Mesenchymal stem cell (in vitro differentiated cells and primary cell): ENCODE measurements at regions not wholly inside any gene's neighbourhood (a gene's known extent, or its start where the extent isn't known, plus 50 kb on each side); places are given as distances from the start of the nearest gene placed in this dataset.

Experiments used
- DNase-seq: peaks from one replicate; pipeline ENCODE4 v3.0.0-alpha.2; 2013
- H2AFZ ChIP-seq: one replicate; pipeline ENCODE4 v1.6.1; 2013; ENCODE audit warnings: low read depth, mild to moderate bottlenecking, control low read depth, inconsistent platforms, low read length, moderate library complexity
- H2AK5ac ChIP-seq: 2 replicates; pipeline ENCODE4 v1.6.1; 2013; ENCODE audit warnings: low read length, moderate library complexity, mild to moderate bottlenecking, inconsistent platforms; ENCODE audit not compliant: severe bottlenecking
- H2BK120ac ChIP-seq: one replicate; pipeline ENCODE4 v1.6.1; 2013; ENCODE audit warnings: low read depth, mild to moderate bottlenecking, inconsistent platforms, low read length, moderate library complexity
- H2BK12ac ChIP-seq, 2 experiments: one replicate each; pipeline ENCODE4 v1.6.1; 2013; ENCODE audit warnings: inconsistent platforms in 2 of 2, low read length in 2 of 2, mild to moderate bottlenecking in 2 of 2, moderate library complexity in 2 of 2, control low read depth in 1 of 2
- H2BK15ac ChIP-seq: one replicate; pipeline ENCODE4 v1.6.1; 2013; ENCODE audit warnings: mild to moderate bottlenecking, low read depth, inconsistent platforms; ENCODE audit not compliant: poor library complexity, severe bottlenecking
- H2BK5ac ChIP-seq: 2 replicates; pipeline ENCODE4 v1.6.1; 2013; ENCODE audit warnings: low read depth, mild to moderate bottlenecking, low read length, control low read depth, inconsistent platforms; ENCODE audit not compliant: poor library complexity, severe bottlenecking
- H3K14ac ChIP-seq, 2 experiments: one replicate each; pipeline ENCODE4 v1.6.1; 2013; ENCODE audit warnings: inconsistent platforms in 2 of 2, low read length in 2 of 2, control low read depth in 1 of 2, mild to moderate bottlenecking in 1 of 2, moderate library complexity in 1 of 2
- H3K18ac ChIP-seq, 2 experiments: one replicate each; pipeline ENCODE4 v1.6.1; 2013; ENCODE audit warnings: inconsistent platforms in 2 of 2, low read length in 2 of 2, control low read depth in 1 of 2, low read depth in 1 of 2, mild to moderate bottlenecking in 1 of 2
- H3K23ac ChIP-seq, 2 experiments: one replicate each; pipeline ENCODE4 v1.6.1; 2013; ENCODE audit warnings: inconsistent platforms in 2 of 2, low read length in 2 of 2, mild to moderate bottlenecking in 2 of 2, moderate library complexity in 2 of 2, control low read depth in 1 of 2
- H3K27ac ChIP-seq: 2 replicates; pipeline ENCODE4 v1.5.1; 2013; ENCODE audit warnings: mild to moderate bottlenecking, moderate library complexity, low read length, control low read depth, inconsistent platforms; ENCODE audit not compliant: poor library complexity, severe bottlenecking
- H3K27me3 ChIP-seq, 2 experiments: 2 replicates each; pipeline versions ENCODE4 v1.6.1 to v1.7.0; 2013; ENCODE audit warnings: low read length in 2 of 2, mild to moderate bottlenecking in 2 of 2, moderate library complexity in 2 of 2, control low read depth in 1 of 2, inconsistent platforms in 1 of 2; ENCODE audit not compliant: control insufficient read depth in 1 of 2, insufficient read depth in 1 of 2
- H3K36me3 ChIP-seq, 2 experiments: 2 replicates each; pipeline versions ENCODE4 v1.6.1 to v1.7.0; 2013; ENCODE audit warnings: low read length in 2 of 2, control low read depth in 1 of 2, inconsistent platforms in 1 of 2, low read depth in 1 of 2, mild to moderate bottlenecking in 1 of 2; ENCODE audit not compliant: insufficient read depth in 2 of 2, control insufficient read depth in 1 of 2
- H3K4ac ChIP-seq, 2 experiments: one replicate each; pipeline ENCODE4 v1.6.1; 2013; ENCODE audit warnings: inconsistent platforms in 2 of 2, low read length in 2 of 2, mild to moderate bottlenecking in 2 of 2, moderate library complexity in 2 of 2, control low read depth in 1 of 2, low read depth in 1 of 2
- H3K4me1 ChIP-seq: 2 replicates; pipeline ENCODE4 v1.6.1; 2013; ENCODE audit warnings: low read depth, low read length, control low read depth; ENCODE audit not compliant: control insufficient read depth, insufficient read depth
- H3K4me2 ChIP-seq: 2 replicates; pipeline ENCODE4 v1.6.1; 2013; ENCODE audit warnings: low read length, mild to moderate bottlenecking, inconsistent platforms; ENCODE audit not compliant: poor library complexity, severe bottlenecking
- H3K4me3 ChIP-seq, 2 experiments: 2 replicates each; pipeline versions ENCODE4 v1.5.1 to v1.7.0; 2013; ENCODE audit warnings: low read length in 2 of 2, mild to moderate bottlenecking in 2 of 2, control low read depth in 1 of 2, low read depth in 1 of 2; ENCODE audit not compliant: insufficient read depth in 1 of 2
- H3K79me1 ChIP-seq: replicated peaks from 2 replicates; pipeline ENCODE4 v1.6.1; 2013; ENCODE audit warnings: mild to moderate bottlenecking, control low read depth, low read length, inconsistent platforms; ENCODE audit not compliant: poor library complexity, severe bottlenecking
- H3K9ac ChIP-seq: 2 replicates; pipeline ENCODE4 v1.7.0; 2013; ENCODE audit warnings: mild to moderate bottlenecking, low read length, moderate library complexity
- H3K9me3 ChIP-seq: 2 replicates; pipeline ENCODE4 v1.7.0; 2013; ENCODE audit warnings: mild to moderate bottlenecking, low read length; ENCODE audit not compliant: control insufficient read depth
- H4K8ac ChIP-seq: one replicate; pipeline ENCODE4 v1.6.1; 2013; ENCODE audit warnings: inconsistent platforms, mild to moderate bottlenecking, low read length, moderate library complexity
- H4K91ac ChIP-seq: one replicate; pipeline ENCODE4 v1.6.1; 2013; ENCODE audit warnings: mild to moderate bottlenecking, low read length, inconsistent platforms
- WGBS: methylation state at CpG from one replicate; pipeline ENCODE4 v1.1.7; 2013; ENCODE audit warnings: mixed read lengths; 5-methylcytosine and 5-hydroxymethylcytosine counted together

DNA sequence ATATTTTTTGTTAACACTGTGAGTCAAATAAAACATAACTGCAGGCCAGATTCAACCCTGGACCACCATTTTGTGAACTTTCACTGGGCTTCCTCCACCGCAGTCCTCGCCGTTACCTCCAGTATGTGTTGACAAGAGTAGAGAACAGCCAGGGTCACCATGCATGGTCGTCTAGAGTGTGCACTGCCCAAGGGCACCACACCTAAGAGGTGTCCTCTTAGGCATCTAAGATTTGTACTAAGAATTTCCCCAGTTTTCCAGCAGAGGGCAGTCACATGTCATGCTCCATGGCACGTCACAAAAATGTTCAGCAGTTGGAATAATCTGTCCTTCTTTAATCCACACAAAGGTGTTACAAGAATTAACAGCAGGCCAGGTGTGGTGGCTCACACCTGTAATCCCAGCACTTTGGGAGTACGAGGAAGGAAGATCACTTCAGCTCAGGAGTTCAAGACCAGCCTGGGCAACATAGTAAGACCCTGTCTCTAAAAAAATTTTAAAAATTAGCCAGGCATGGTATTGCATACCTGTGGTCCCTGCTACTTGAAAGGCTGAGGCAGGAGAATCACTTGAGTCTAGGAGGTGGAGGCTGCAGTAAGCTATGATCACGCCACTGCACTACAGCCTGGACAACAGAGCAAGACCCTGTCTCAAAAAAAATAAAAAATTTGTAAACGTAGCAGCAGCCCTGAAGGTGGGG is 71.2 kb upstream of the FOXK1 start:
- Histone ChIP-seq H2BK120ac (no peak overlapping the region), H3K9ac (no peak overlapping the region), H3K4me1 (peaks cover 16% of the 10 kb centered on the region), H3K23ac (no peak overlapping the region), H3K4me2 (no peak overlapping the region), H2AFZ (no peak overlapping the region), H3K4me3 (no peak overlapping the region), H3K27ac (no peak overlapping the region), H4K91ac (no peak overlapping the region), H2BK15ac (no peak overlapping the region), H3K4ac (no peak overlapping the region), H3K18ac (no peak overlapping the region), H3K79me1 (no peaks in the 10 kb centered on the region), H4K8ac (no peak overlapping the region), H2BK5ac (no peak overlapping the region), H3K9me3 (no peaks in the 10 kb centered on the region), H2BK12ac (no peak overlapping the region), H3K27me3 (peaks cover 13 to 15% of the 10 kb centered on the region in 2 experiments), H3K36me3 (no peaks in the 10 kb centered on the region), H3K14ac (no peak overlapping the region), H2AK5ac (no peak overlapping the region)
- 43% methylated on average over 8 of the region's 8 CpGs for WGBS
- DNase-seq = peak; percentile 76

DNA sequence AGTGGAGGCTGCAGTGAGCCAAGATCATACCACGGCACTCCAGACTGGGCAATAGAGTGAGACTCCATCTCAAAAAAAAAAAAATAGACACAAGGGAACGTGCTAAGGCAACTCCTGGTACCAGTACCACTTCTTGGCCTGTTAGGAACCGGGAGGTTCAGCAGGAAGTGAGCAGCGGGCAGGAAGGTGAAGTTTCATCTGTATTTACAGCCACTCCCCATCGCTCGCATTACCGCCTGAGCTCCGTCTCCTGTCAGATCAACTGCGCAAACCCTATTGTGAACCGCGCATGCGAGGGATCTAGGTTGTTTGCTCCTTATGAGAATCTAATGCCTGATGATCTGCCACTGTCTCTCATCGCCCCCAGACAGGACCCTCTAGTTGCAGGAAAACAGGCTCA is 69.9 kb upstream of the FOXK1 start:
- Histone ChIP-seq H4K8ac (no peak overlapping the region), H2AFZ (no peak overlapping the region), H4K91ac (peak overlapping the region; percentile 23), H3K27me3 (peaks cover 6 to 9% of the 10 kb centered on the region in 2 experiments), H3K9ac (no peak overlapping the region), H3K14ac (no peak overlapping the region), H2BK15ac (no peak overlapping the region), H2AK5ac (peak overlapping the region; percentile 80), H3K36me3 (no peaks in the 10 kb centered on the region), H3K23ac (no peak overlapping the region), H2BK5ac (no peak overlapping the region), H3K4me3 (no peak overlapping the region), H3K9me3 (no peaks in the 10 kb centered on the region), H3K4me1 (peaks cover 16% of the 10 kb centered on the region), H2BK12ac (no peak overlapping the region), H3K4ac (no peak overlapping the region), H3K27ac (no peak overlapping the region), H2BK120ac (no peak overlapping the region), H3K4me2 (no peak overlapping the region), H3K18ac (no peak overlapping the region), H3K79me1 (no peaks in the 10 kb centered on the region)
- WGBS = 92% methylated on average over 13 of the region's 13 CpGs
- no peak for DNase-seq

DNA sequence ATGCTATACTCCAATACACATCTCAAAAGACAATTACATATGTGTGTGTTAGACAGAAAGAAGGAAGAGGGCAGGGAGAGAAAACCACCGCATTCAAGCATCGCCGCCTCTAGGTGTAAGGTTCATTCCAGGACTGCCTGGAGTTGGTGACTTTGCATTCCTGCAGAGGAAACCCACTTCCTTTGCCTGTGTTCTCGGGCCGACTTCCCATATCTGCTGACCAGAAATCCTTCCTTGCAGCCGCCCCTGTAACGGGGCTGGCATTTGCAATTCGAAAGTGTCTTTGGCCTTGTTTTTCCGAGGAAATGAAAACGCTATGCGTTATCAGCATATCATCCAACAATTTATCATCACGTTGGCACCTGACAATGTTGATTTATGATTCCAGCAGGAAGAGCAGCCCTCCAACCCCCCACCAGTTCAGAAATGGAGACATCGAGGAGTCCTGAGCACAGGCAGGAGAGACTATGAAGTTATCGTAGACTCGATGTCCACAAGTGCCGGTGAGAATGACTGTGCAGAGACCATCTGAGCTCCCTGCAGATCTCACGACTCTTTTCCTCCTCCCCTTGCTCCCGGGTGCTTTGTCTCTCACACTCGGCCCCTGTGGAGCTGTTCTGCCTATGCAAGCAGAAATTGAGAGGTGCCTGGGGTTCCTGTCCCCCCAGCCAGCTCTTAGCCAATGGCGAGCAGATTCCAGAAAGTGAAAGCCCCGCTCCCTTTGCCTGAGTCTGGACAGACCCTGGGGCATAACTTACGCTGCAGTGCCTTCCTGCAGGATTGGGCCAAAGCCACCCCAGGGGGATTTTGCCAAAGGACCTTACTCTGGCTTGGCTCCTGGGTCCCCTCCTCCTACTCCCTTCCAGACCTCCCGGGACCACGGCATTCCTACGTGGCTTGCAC is 68.9 kb upstream of the FOXK1 start:
- Histone ChIP-seq H4K8ac (peak overlapping the region; percentile 30), H3K9me3 (no peaks in the 10 kb centered on the region), H3K4ac (no peak overlapping the region), H3K36me3 (no peaks in the 10 kb centered on the region), H3K27me3 (no peaks in the 10 kb centered on the region), H3K4me2 (peak overlapping the region; percentile 38), H3K4me1 (peaks cover 16% of the 10 kb centered on the region), H2AK5ac (no peak overlapping the region), H2BK120ac (peak overlapping the region; percentile 45), H3K4me3 (peak overlapping the region in 1 of 2 experiments; percentile 71), H3K23ac (no peak overlapping the region), H2BK15ac (no peak overlapping the region), H2BK5ac (peak overlapping the region; percentile 15), H3K14ac (no peak overlapping the region), H2AFZ (no peak overlapping the region), H3K79me1 (no peaks in the 10 kb centered on the region), H3K27ac (peak overlapping the region; percentile 68), H3K18ac (no peak overlapping the region), H3K9ac (peak overlapping the region; percentile 89), H4K91ac (no peak overlapping the region), H2BK12ac (no peak overlapping the region)
- 76% methylated on average over 25 of the region's 25 CpGs for WGBS
- DNase-seq = no peak

DNA sequence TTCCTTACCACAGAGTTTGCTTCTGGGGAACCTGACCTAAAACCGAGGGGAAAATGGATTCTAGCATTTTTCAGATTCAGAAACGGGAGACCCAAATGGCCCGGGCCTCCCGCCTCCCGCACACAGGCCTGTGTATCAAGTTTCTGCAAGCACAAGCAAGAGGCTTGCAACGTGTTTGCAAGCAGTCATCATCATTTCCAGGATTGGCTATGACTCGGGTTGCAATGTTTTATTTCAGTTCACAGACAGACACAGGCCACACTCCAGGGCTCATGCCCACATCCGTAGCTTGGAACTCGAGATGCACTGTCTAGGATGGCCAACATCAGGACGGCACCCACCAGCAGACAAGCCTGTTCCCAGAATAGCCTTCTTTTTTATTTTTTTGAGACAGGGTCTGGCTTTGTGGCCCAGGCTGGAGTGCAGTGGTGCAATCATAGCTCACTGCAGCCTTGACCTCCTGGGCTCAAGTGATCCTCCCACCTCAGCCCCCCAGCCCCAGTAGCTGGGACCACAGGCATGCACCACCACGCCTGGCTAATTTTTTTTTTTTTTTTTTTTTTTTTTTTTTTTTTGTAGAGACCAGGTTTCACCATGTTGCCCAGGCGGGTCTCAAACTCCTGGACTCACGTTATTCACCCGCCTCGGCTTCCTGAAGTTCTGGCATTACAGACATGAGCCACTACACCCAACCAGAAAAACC is 68.1 kb upstream of the FOXK1 start:
- no peak overlapping the region for H3K14ac ChIP-seq
- no peak overlapping the region for H2AK5ac ChIP-seq
- peak overlapping the region in 1 of 2 experiments; percentile 71 for H3K4me3 ChIP-seq
- H2AFZ ChIP-seq = no peak overlapping the region
- peak overlapping the region; percentile 38 for H3K4me2 ChIP-seq
- H3K9ac ChIP-seq = peak overlapping the region; percentile 89
- no peak overlapping the region for H4K8ac ChIP-seq
- DNase-seq = peak; percentile 53
- H3K18ac ChIP-seq = no peak overlapping the region
- peak overlapping the region; percentile 68 for H3K27ac ChIP-seq
- H2BK12ac ChIP-seq = no peak overlapping the region
- WGBS = 79% methylated on average over 14 of the region's 15 CpGs
- no peak overlapping the region for H3K4ac ChIP-seq
- H3K9me3 ChIP-seq = no peaks in the 10 kb centered on the region
- H3K27me3 ChIP-seq = no peaks in the 10 kb centered on the region
- H4K91ac ChIP-seq = no peak overlapping the region
- no peaks in the 10 kb centered on the region for H3K79me1 ChIP-seq
- H2BK15ac ChIP-seq = no peak overlapping the region
- no peaks in the 10 kb centered on the region for H3K36me3 ChIP-seq
- peaks cover 16% of the 10 kb centered on the region for H3K4me1 ChIP-seq
- no peak overlapping the region for H3K23ac ChIP-seq
- no peak overlapping the region for H2BK5ac ChIP-seq
- H2BK120ac ChIP-seq = no peak overlapping the region
